NT2/D1 (cell line): ENCODE measurements at regions not wholly inside any gene's neighbourhood (a gene's known extent, or its start where the extent isn't known, plus 50 kb on each side); places are given as distances from the start of the nearest gene placed in this dataset.
"Not testable (repeated sequence)": the region's sequence is repeated elsewhere in the genome, so short reads cannot be mapped to it uniquely, and the experiment has no call there.

Experiments
- DNase-seq: peaks from one replicate; pipeline ENCODE4 v3.0.0-alpha.2; 2011; ENCODE audit warnings: low read depth, low spot score
- H3K27me3 ChIP-seq: 2 replicates; pipeline ENCODE4 v1.6.0; 2011; ENCODE audit warnings: mild to moderate bottlenecking; ENCODE audit not compliant: insufficient read length, insufficient read depth
- H3K36me3 ChIP-seq: 2 replicates; pipeline ENCODE4 v1.6.1; 2011; ENCODE audit warnings: mild to moderate bottlenecking, low read length, mixed read lengths; ENCODE audit not compliant: insufficient read depth, insufficient read length
- H3K4me1 ChIP-seq: 2 replicates; pipeline ENCODE4 v1.5.1; 2011; ENCODE audit not compliant: insufficient read depth, insufficient read length
- H3K4me3 ChIP-seq: 2 replicates; pipeline ENCODE4 v1.5.1; 2011; ENCODE audit warnings: low read depth; ENCODE audit not compliant: insufficient read length
- H3K9ac ChIP-seq: 2 replicates; pipeline ENCODE4 v1.6.0; 2011; ENCODE audit warnings: low read depth; ENCODE audit not compliant: insufficient read length
- H3K9me3 ChIP-seq: 2 replicates; pipeline ENCODE4 v1.5.1; 2011; ENCODE audit warnings: mild to moderate bottlenecking, low read length; ENCODE audit not compliant: insufficient read depth
- SUZ12 ChIP-seq: IDR thresholded peaks from 2 replicates; pipeline ENCODE4 v1.6.1; 2011; ENCODE audit not compliant: insufficient read length, insufficient read depth; ENCODE audit errors: extremely low read depth
- YY1 ChIP-seq: IDR thresholded peaks from 2 replicates; pipeline ENCODE4 v1.6.1; 2011; ENCODE audit not compliant: insufficient read length, insufficient read depth
- ZNF274 ChIP-seq: IDR thresholded peaks from 2 replicates; pipeline ENCODE4 v1.6.1; 2011; ENCODE audit warnings: mild to moderate bottlenecking, low read depth, low read length

DNA sequence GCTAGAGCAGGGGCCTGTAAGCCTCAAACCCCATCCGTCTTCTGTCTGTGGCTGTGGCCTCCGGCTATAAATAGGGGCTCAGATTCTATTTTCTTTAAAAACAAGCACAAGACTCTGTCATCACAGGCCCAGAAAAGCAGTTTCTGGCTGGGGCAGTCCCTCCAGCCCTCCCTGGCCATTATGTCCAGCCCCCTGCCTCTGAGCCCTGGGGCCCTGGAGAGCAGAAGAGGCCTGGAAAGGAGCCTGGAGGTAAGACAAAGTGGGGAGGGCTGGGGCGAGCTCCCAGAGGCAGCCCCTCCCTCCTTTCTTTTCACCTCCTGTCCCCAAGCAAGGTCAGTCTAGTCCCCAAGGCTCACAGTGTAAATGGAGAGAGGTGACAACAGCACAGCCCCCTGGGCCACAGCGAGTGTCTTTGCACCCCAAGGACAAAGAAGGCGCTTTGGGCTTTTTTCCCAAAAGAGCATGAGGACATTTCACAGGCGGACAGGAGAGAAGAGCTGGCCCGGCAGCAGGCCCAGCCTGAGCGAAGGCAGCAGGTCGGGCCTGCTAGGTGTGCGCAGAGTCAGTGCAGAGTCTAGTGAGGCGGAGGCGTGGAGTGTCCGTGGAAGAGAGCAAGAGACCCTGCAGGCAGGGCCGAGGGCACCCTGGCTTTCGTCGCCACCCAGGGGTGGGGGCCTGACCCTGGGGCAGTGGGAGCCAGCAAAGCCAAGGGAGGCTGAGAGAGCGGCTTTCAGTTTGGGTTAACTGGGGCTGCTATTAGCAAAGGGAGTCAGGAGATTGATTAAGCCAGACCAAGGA is 188.3 kb downstream of the TBC1D2B start:
- no peak for TF ChIP-seq SUZ12
- TF ChIP-seq YY1 = no peak
- peaks cover 19% of the 10 kb centered on the region for H3K4me1 ChIP-seq
- H3K9ac ChIP-seq = peak overlapping the region; percentile 17
- no peak for DNase-seq
- no peaks in the 10 kb centered on the region for H3K36me3 ChIP-seq
- no peaks in the 10 kb centered on the region for H3K27me3 ChIP-seq
- no peak overlapping the region for H3K4me3 ChIP-seq
- H3K9me3 ChIP-seq = no peaks in the 10 kb centered on the region

- H3K9me3 ChIP-seq, DNase-seq, H3K36me3 ChIP-seq, H3K27me3 ChIP-seq, H3K4me3 ChIP-seq, H3K9ac ChIP-seq: not testable (repeated sequence)
- H3K4me1 ChIP-seq = peaks cover 17% of the 10 kb centered on the region
These were observed 189.7 kb downstream of the TBC1D2B start for GRCh38 chr15:77887563-77888429.

GRCh38 chr15:77886805-77887448 is 190.6 kb downstream of the TBC1D2B start:
- no peak for DNase-seq
- Histone ChIP-seq H3K27me3 (no peaks in the 10 kb centered on the region), H3K36me3 (no peaks in the 10 kb centered on the region), H3K4me1 (peaks cover 17% of the 10 kb centered on the region), H3K4me3 (no peak overlapping the region), H3K9ac (no peak overlapping the region), H3K9me3 (no peaks in the 10 kb centered on the region)
- TF ChIP-seq SUZ12 (no peak), ZNF274 (no peak), YY1 (no peak)

- peaks cover 17% of the 10 kb centered on the region for H3K4me1 ChIP-seq
- not testable (repeated sequence) for H3K9ac ChIP-seq, DNase-seq, H3K27me3 ChIP-seq, H3K4me3 ChIP-seq, H3K36me3 ChIP-seq, H3K9me3 ChIP-seq
These were observed 191.5 kb downstream of the TBC1D2B start for GRCh38 chr15:77885877-77886500.

- H3K4me3 ChIP-seq, H3K4me1 ChIP-seq, H3K36me3 ChIP-seq, H3K9ac ChIP-seq, DNase-seq, H3K9me3 ChIP-seq, H3K27me3 ChIP-seq: not testable (repeated sequence)
These were observed 194.5 kb downstream of the TBC1D2B start for GRCh38 chr15:77883012-77883411.

DNA sequence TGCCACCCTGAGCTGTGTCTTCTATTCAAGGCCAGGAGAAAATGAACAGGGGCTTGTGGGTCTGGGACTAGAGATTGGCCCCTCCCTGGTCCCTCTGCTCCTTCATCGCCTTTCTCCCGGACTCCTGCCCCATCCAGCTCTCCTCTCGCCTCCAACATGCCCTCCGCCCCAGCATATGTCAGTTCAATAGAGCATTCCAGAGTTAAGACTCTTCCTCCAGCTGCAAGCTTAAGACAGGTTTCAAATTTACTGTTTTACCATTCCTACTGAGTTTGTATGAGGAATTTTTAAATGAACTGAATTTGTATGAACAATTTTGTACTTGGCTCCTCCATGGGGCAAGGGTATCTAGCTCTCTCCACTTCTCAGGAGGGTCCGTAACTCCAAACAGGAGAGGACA is 195.6 kb downstream of the TBC1D2B start:
- DNase-seq = no peak
- Histone ChIP-seq H3K9ac (no peak overlapping the region), H3K4me3 (no peak overlapping the region)

DNA sequence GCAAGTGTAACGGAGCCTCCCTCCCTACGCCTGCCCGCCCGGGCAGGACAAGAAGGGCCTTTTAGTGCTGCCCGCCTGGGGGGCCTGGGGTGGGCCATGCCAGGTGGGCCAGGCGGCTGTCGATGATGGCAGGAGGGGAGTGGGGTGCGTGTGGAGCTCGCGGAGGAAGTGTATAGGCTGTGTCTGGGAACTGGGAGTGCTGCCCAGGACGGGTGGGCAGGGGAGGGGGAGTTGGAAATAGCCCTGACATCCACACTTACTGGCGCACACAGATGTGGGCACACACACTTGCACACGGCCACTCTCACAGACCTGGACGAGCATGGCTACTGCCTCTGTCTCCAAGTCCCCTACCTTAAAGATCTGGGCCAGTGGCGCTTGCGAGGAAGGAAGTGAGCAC is 196.0 kb downstream of the TBC1D2B start:
- not testable (repeated sequence) for H3K27me3 ChIP-seq, H3K4me1 ChIP-seq, H3K36me3 ChIP-seq, H3K9ac ChIP-seq, H3K9me3 ChIP-seq, DNase-seq, H3K4me3 ChIP-seq

More for the DNA sequence above, 195.6 kb downstream of the TBC1D2B start:
- no peaks in the 10 kb centered on the region for H3K36me3 ChIP-seq
- peaks cover 10% of the 10 kb centered on the region for H3K4me1 ChIP-seq
- no peaks in the 10 kb centered on the region for H3K9me3 ChIP-seq
- H3K27me3 ChIP-seq = no peaks in the 10 kb centered on the region
- TF ChIP-seq SUZ12 (no peak), YY1 (no peak), ZNF274 (no peak)

- not testable (repeated sequence) for H3K4me1 ChIP-seq, H3K9ac ChIP-seq, H3K36me3 ChIP-seq, DNase-seq, H3K27me3 ChIP-seq, H3K9me3 ChIP-seq, H3K4me3 ChIP-seq
These were observed 198.0 kb downstream of the TBC1D2B start for GRCh38 chr15:77879466-77879865.
